C4-2B (cell line): ENCODE measurements at regions not wholly inside any gene's neighbourhood (a gene's known extent, or its start where the extent isn't known, plus 50 kb on each side); places are given as distances from the start of the nearest gene placed in this dataset.
"Not testable (repeated sequence)": the region's sequence is repeated elsewhere in the genome, so short reads cannot be mapped to it uniquely, and the experiment has no call there.

Source experiments
- ZFX ChIP-seq: fragments of 450-650 bp; IDR thresholded peaks from 2 replicates; pipeline ENCODE4 v1.6.1; 2017
- TF ChIP-seq, protein P1 (sequence below): fragments of 450-650 bp; conservative IDR thresholded peaks from 2 replicates; pipeline ENCODE4 v1.5.1; 2017; ENCODE audit warnings: mild to moderate bottlenecking

DNA sequence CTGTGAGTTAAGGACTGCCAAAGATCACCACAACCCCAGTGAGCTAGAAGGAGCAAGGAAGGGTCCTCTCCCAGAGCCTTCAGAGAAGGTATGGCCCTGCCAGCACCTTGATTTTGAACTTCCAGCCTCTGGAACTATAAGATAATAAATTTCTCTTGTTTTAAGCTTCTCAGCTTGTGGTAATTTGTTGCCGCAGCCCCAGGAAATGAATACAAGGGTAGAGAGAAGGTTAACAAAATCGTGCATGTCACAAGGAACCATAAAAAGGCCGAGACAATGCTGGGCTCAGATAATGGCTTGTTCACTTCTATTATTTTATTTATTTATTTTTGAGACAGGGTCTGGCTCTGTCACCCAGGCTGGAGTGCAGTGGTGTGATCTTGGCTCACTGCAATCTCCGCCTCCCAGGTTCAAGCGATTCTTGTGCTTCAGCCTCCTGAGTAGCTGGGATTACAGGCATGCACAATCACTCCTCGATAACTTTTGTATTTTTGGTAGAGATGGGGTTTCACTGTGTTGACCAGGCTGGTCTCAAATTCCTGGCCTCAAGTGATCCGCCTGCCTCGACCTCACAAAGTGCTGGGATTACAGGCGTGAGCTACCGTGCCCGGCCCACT is 71.5 kb downstream of the WSB1 start:
- TF ChIP-seq, protein P1, sequence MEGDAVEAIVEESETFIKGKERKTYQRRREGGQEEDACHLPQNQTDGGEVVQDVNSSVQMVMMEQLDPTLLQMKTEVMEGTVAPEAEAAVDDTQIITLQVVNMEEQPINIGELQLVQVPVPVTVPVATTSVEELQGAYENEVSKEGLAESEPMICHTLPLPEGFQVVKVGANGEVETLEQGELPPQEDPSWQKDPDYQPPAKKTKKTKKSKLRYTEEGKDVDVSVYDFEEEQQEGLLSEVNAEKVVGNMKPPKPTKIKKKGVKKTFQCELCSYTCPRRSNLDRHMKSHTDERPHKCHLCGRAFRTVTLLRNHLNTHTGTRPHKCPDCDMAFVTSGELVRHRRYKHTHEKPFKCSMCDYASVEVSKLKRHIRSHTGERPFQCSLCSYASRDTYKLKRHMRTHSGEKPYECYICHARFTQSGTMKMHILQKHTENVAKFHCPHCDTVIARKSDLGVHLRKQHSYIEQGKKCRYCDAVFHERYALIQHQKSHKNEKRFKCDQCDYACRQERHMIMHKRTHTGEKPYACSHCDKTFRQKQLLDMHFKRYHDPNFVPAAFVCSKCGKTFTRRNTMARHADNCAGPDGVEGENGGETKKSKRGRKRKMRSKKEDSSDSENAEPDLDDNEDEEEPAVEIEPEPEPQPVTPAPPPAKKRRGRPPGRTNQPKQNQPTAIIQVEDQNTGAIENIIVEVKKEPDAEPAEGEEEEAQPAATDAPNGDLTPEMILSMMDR, result not testable (repeated sequence)
- TF ChIP-seq ZFX, result not testable (repeated sequence)
